Spleen (tissue), 7 donors: ENCODE measurements at regions not wholly inside any gene's neighbourhood (a gene's known extent, or its start where the extent isn't known, plus 50 kb on each side); places are given as distances from the start of the nearest gene placed in this dataset.

Experiments
- CTCF ChIP-seq, 11 experiments: fragments of 200-600 bp in 7 of 11; fragments of 450-650 bp in 4 of 11; sonication (generic) in 4 of 11; IDR thresholded peaks in 8 of 11; conservative IDR thresholded peaks in 3 of 11; 1 replicate in 7 of 11; 2 replicates in 4 of 11; pipeline versions ENCODE4 v1.4.0 to v1.8.0; 2016 to 2021; ENCODE audit warnings: antibody characterized with exemption in 11 of 11, inconsistent platforms in 4 of 11, mild to moderate bottlenecking in 1 of 11
- POLR2A ChIP-seq, 3 donors: fragments of 450-650 bp; IDR thresholded peaks; one replicate each; pipeline ENCODE4 v1.5.1; 2017; ENCODE audit warnings: antibody characterized with exemption in 3 of 3, mild to moderate bottlenecking in 1 of 3
- donor health status: DM: no; HTN: no; CAD: no; lungs with moderate emphysema.
- donor health status: DM: no; HTN: no; CAD: no.
- donor health status: DM: no; HTN: no; CAD: no.

- TF ChIP-seq CTCF (IDR thresholded peaks at IDR 0.05 in 8 of 11, conservative IDR thresholded peaks at IDR 0.05 in 3 of 11): no peak
- no peak for TF ChIP-seq POLR2A (IDR thresholded peaks at IDR 0.05)
Observed at GRCh38 chr3:94374439-94375161, 311.7 kb downstream of the NSUN3 start.
